Dedifferentiated amniotic fluid mesenchymal stem cell (primary cell): ENCODE measurements at regions not wholly inside any gene's neighbourhood (a gene's known extent, or its start where the extent isn't known, plus 50 kb on each side); places are given as distances from the start of the nearest gene placed in this dataset.

Source experiments
- DNase-seq: peaks from one replicate; pipeline ENCODE4 v3.0.0-alpha.2; 2016; ENCODE audit errors: extremely low spot score

GRCh38 chr3:18082551-18083272 is 340.3 kb upstream of the TBC1D5 start:
- no peak for DNase-seq

- no peak for DNase-seq
Measured at GRCh38 chr3:18080198-18080689, 337.8 kb upstream of the TBC1D5 start.

- no peak for DNase-seq
Measured at GRCh38 chr3:18079739-18080138, 337.3 kb upstream of the TBC1D5 start.

- no peak for DNase-seq
Measured at GRCh38 chr3:18079062-18079461, 336.6 kb upstream of the TBC1D5 start.

- DNase-seq: no peak
Measured at GRCh38 chr3:18077128-18077840, 334.9 kb upstream of the TBC1D5 start.

GRCh38 chr3:18076301-18076700 is 333.9 kb upstream of the TBC1D5 start:
- DNase-seq: no peak

- no peak for DNase-seq
Measured at GRCh38 chr3:18075799-18076198, 333.4 kb upstream of the TBC1D5 start.

- DNase-seq: no peak
Measured at GRCh38 chr3:18071833-18072232, 329.4 kb upstream of the TBC1D5 start.

GRCh38 chr3:18070944-18071343 is 328.5 kb upstream of the TBC1D5 start:
- DNase-seq: no peak

- DNase-seq: no peak
Measured at GRCh38 chr3:18070231-18070630, 327.8 kb upstream of the TBC1D5 start.

- no peak for DNase-seq
Measured at GRCh38 chr3:18069568-18069967, 327.1 kb upstream of the TBC1D5 start.

- DNase-seq: no peak
Measured at GRCh38 chr3:18066899-18067582, 324.6 kb upstream of the TBC1D5 start.

- no peak for DNase-seq
Measured at GRCh38 chr3:18064586-18064985, 322.2 kb upstream of the TBC1D5 start.

- DNase-seq: no peak
Measured at GRCh38 chr3:18062657-18063025, 320.2 kb upstream of the TBC1D5 start.

GRCh38 chr3:18061737-18062656 is 319.6 kb upstream of the TBC1D5 start:
- DNase-seq: no peak

- no peak for DNase-seq
Measured at GRCh38 chr3:18058666-18059065, 316.2 kb upstream of the TBC1D5 start.

- no peak for DNase-seq
Measured at GRCh38 chr3:18057471-18058091, 315.1 kb upstream of the TBC1D5 start.

GRCh38 chr3:18054625-18055024 is 312.2 kb upstream of the TBC1D5 start:
- DNase-seq: no peak

GRCh38 chr3:18051306-18051705 is 308.9 kb upstream of the TBC1D5 start:
- no peak for DNase-seq

- no peak for DNase-seq
Measured at GRCh38 chr3:18049096-18049495, 306.7 kb upstream of the TBC1D5 start.

- no peak for DNase-seq
Measured at GRCh38 chr3:18047052-18047451, 304.6 kb upstream of the TBC1D5 start.
